ENCODE measurements at regions not wholly inside any gene's neighbourhood (a gene's known extent, or its start where the extent isn't known, plus 50 kb on each side); places are given as distances from the start of the nearest gene placed in this dataset.

- H3K9me3 ChIP-seq (ENCODE audit: control insufficient read depth, insufficient read depth, low read depth, low read length): no peaks in the 10 kb centered on the region
- H3K4me1 ChIP-seq (ENCODE audit: control insufficient read depth, insufficient read depth, low read length): no peaks in the 10 kb centered on the region
- CTCF ChIA-PET: no interaction called here
- TF ChIP-seq ZNF449 (tag by site-specific recombination; IDR thresholded peaks at IDR 0.05) (no peak), ZNF140 (tag by site-specific recombination; IDR thresholded peaks at IDR 0.05) (no peak), TRIM28 (IDR thresholded peaks at IDR 0.05; ENCODE audit: borderline replicate concordance, low read length) (no peak), ZNF791 (tag by site-specific recombination; IDR thresholded peaks at IDR 0.05) (no peak), ZNF426 (tag by site-specific recombination; IDR thresholded peaks at IDR 0.05) (no peak)
- H3K4me3 ChIP-seq (ENCODE audit: low read depth, low read length): no peak overlapping the region
- no peak overlapping the region for H3K27ac ChIP-seq (ENCODE audit: extremely low read depth, low read depth, low read length)
- POLR2A ChIA-PET: no interaction called here
- no peaks in the 10 kb centered on the region for H3K36me3 ChIP-seq (ENCODE audit: control insufficient read depth in 2 of 2, insufficient read depth in 1 of 2, low read length in 2 of 2)
Observed at GRCh38 chr21:38899277-38899947, 93.7 kb downstream of the ETS2 start.

- ChIA-PET POLR2A (interaction anchor here (0.6 kb wide), 1 partner anchor 83 kb away, joined by 5 read pairs; no protein-coding TSS in a partner anchor), CTCF (interaction anchor here (0.6 kb wide), 1 partner anchor 9 kb away, joined by 3 read pairs; no protein-coding TSS in a partner anchor)
- Histone ChIP-seq H3K36me3 (ENCODE audit: control insufficient read depth in 2 of 2, insufficient read depth in 1 of 2, low read length in 2 of 2) (no peaks in the 10 kb centered on the region), H3K4me1 (ENCODE audit: control insufficient read depth, insufficient read depth, low read length) (no peaks in the 10 kb centered on the region), H3K4me3 (ENCODE audit: low read depth, low read length) (no peak overlapping the region), H3K27ac (ENCODE audit: extremely low read depth, low read depth, low read length) (no peak overlapping the region), H3K9me3 (ENCODE audit: control insufficient read depth, insufficient read depth, low read depth, low read length) (no peaks in the 10 kb centered on the region)
- TF ChIP-seq ZNF548 (tag by site-specific recombination; IDR thresholded peaks at IDR 0.05) (no peak), ZNF558 (tag by site-specific recombination; IDR thresholded peaks at IDR 0.05) (no peak), ZSCAN5A (tag by site-specific recombination; IDR thresholded peaks at IDR 0.05) (no peak)
Observed at GRCh38 chr21:38898422-38899096, 92.8 kb downstream of the ETS2 start.

- Histone ChIP-seq H3K4me1 (ENCODE audit: control insufficient read depth, insufficient read depth, low read length) (no peaks in the 10 kb centered on the region), H3K9me3 (ENCODE audit: control insufficient read depth, insufficient read depth, low read depth, low read length) (no peaks in the 10 kb centered on the region), H3K4me3 (ENCODE audit: low read depth, low read length) (no peak overlapping the region), H3K27ac (ENCODE audit: extremely low read depth, low read depth, low read length) (no peak overlapping the region), H3K36me3 (ENCODE audit: control insufficient read depth in 2 of 2, insufficient read depth in 1 of 2, low read length in 2 of 2) (no peaks in the 10 kb centered on the region)
- CTCF ChIA-PET: interaction anchor here (0.6 kb wide), 1 partner anchor 8 kb away, joined by 3 read pairs; no protein-coding TSS in a partner anchor
- TF ChIP-seq ZNF585B (tag by site-specific recombination; IDR thresholded peaks at IDR 0.05) (no peak), ATF2 (tag by site-specific recombination; IDR thresholded peaks at IDR 0.05; ENCODE audit: low read depth) (peak; percentile 67; the same call in 1 of the 2 replicates), PRDM6 (tag by site-specific recombination; IDR thresholded peaks at IDR 0.05) (0 out of 2 replicates have a peak, but pooled peaks have one; percentile 13), ZSCAN18 (tag by site-specific recombination; IDR thresholded peaks at IDR 0.05) (no peak), ZNF510 (tag by site-specific recombination; IDR thresholded peaks at IDR 0.05; ENCODE audit: insufficient replicate concordance) (peak; percentile 7), GLI4 (tag by site-specific recombination; IDR thresholded peaks at IDR 0.05) (no peak), SCRT2 (tag by site-specific recombination; IDR thresholded peaks at IDR 0.05) (peak; percentile 42)
- POLR2A ChIA-PET: no interaction called here
Observed at GRCh38 chr21:38897532-38898421, 92.0 kb downstream of the ETS2 start.
